Breast epithelium (tissue), 4 donors: ENCODE measurements at regions not wholly inside any gene's neighbourhood (a gene's known extent, or its start where the extent isn't known, plus 50 kb on each side); places are given as distances from the start of the nearest gene placed in this dataset.

Source experiments
- DNase-seq, 2 donors: peaks; one replicate each; pipeline ENCODE4 v3.0.0-alpha.2; 2019; ENCODE audit warnings: low spot score in 2 of 2
- H3K27ac ChIP-seq, 2 donors: fragments of 200-600 bp; sonication (generic) in 1 of 2; one replicate each; pipeline ENCODE4 v1.5.1; 2016 to 2019; ENCODE audit warnings: mild to moderate bottlenecking in 1 of 2
- H3K27me3 ChIP-seq, 2 donors: fragments of 200-600 bp; sonication (generic) in 1 of 2; one replicate each; pipeline versions ENCODE4 v1.5.1 to v1.6.0; 2017 to 2019; ENCODE audit warnings: control low read depth in 1 of 2, mild to moderate bottlenecking in 1 of 2
- H3K36me3 ChIP-seq: fragments of 200-600 bp; one replicate; pipeline ENCODE4 v1.5.1; 2019
- H3K4me1 ChIP-seq, 2 donors: fragments of 200-600 bp; sonication (generic); one replicate each; pipeline ENCODE4 v1.5.1; 2016 to 2019; ENCODE audit warnings: control low read depth in 1 of 2
- H3K4me3 ChIP-seq, 3 donors: fragments of 200-600 bp; sonication (generic); 1 replicate in 2 of 3; 2 replicates in 1 of 3; pipeline ENCODE4 v1.5.1; 2016 to 2019; ENCODE audit warnings: mild to moderate bottlenecking in 3 of 3, moderate library complexity in 2 of 3
- H3K9me3 ChIP-seq, 2 donors: fragments of 200-600 bp; sonication (generic) in 1 of 2; one replicate each; pipeline ENCODE4 v1.5.1; 2016 to 2019; ENCODE audit warnings: control low read depth in 1 of 2
- POLR2A ChIP-seq: fragments of 450-650 bp; IDR thresholded peaks from one replicate; pipeline ENCODE4 v1.6.1; 2016; ENCODE audit warnings: antibody characterized with exemption, mild to moderate bottlenecking, moderate library complexity
- POLR2AphosphoS5 ChIP-seq, 3 donors: sonication (generic); formaldehyde crosslinking; IDR thresholded peaks; one replicate each; pipeline ENCODE4 v1.6.1; 2017; ENCODE audit warnings: antibody characterized with exemption in 3 of 3
- intact Hi-C: fragments of 100-400 bp; cut with DNase I; formaldehyde crosslinking; loops from one replicate; pipeline ENCODE4 v1.15.1; 2023; ENCODE audit warnings: low total_unique reads
- TF ChIP-seq, protein P1 (sequence below), 3 donors: fragments of 450-650 bp; IDR thresholded peaks; one replicate each; pipeline ENCODE4 v1.5.1; 2016 to 2017; ENCODE audit warnings: antibody characterized with exemption in 3 of 3, mild to moderate bottlenecking in 3 of 3, moderate library complexity in 3 of 3

GRCh38 chr10:107855301-107856046 is 691.0 kb upstream of the SORCS1 start:
- Histone ChIP-seq H3K4me1 (no peaks in the 10 kb centered on the region), H3K27me3 (no peaks in the 10 kb centered on the region), H3K4me3 (no peak overlapping the region), H3K36me3 (no peaks in the 10 kb centered on the region), H3K27ac (no peak overlapping the region), H3K9me3 (peaks cover 0 to 4% of the 10 kb centered on the region in 2 donors)
- TF ChIP-seq, protein P1, sequence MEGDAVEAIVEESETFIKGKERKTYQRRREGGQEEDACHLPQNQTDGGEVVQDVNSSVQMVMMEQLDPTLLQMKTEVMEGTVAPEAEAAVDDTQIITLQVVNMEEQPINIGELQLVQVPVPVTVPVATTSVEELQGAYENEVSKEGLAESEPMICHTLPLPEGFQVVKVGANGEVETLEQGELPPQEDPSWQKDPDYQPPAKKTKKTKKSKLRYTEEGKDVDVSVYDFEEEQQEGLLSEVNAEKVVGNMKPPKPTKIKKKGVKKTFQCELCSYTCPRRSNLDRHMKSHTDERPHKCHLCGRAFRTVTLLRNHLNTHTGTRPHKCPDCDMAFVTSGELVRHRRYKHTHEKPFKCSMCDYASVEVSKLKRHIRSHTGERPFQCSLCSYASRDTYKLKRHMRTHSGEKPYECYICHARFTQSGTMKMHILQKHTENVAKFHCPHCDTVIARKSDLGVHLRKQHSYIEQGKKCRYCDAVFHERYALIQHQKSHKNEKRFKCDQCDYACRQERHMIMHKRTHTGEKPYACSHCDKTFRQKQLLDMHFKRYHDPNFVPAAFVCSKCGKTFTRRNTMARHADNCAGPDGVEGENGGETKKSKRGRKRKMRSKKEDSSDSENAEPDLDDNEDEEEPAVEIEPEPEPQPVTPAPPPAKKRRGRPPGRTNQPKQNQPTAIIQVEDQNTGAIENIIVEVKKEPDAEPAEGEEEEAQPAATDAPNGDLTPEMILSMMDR (IDR thresholded peaks at IDR 0.05) = no peak
- TF ChIP-seq POLR2A = no peak
- no peak for TF ChIP-seq POLR2AphosphoS5 (IDR thresholded peaks at IDR 0.05)
- intact Hi-C loops = no loop called here
- DNase-seq = no peak

- no peak for DNase-seq
- Histone ChIP-seq H3K27ac (no peak overlapping the region), H3K4me3 (no peak overlapping the region), H3K36me3 (no peaks in the 10 kb centered on the region), H3K27me3 (no peaks in the 10 kb centered on the region), H3K9me3 (peaks cover 0 to 4% of the 10 kb centered on the region in 2 donors), H3K4me1 (no peaks in the 10 kb centered on the region)
- intact Hi-C loops = no loop called here
- no peak for TF ChIP-seq POLR2A
- TF ChIP-seq, protein P1 (IDR thresholded peaks at IDR 0.05) = no peak
- no peak for TF ChIP-seq POLR2AphosphoS5 (IDR thresholded peaks at IDR 0.05)
These were observed 684.3 kb upstream of the SORCS1 start for GRCh38 chr10:107848726-107849360.

- Histone ChIP-seq H3K27ac (no peak overlapping the region), H3K9me3 (peaks cover 0 to 4% of the 10 kb centered on the region in 2 donors), H3K36me3 (no peaks in the 10 kb centered on the region), H3K27me3 (no peaks in the 10 kb centered on the region), H3K4me1 (no peaks in the 10 kb centered on the region), H3K4me3 (no peak overlapping the region)
- intact Hi-C loops = no loop called here
- DNase-seq = no peak
- no peak for TF ChIP-seq POLR2A
- TF ChIP-seq, protein P1 (IDR thresholded peaks at IDR 0.05) = no peak
- TF ChIP-seq POLR2AphosphoS5 (IDR thresholded peaks at IDR 0.05) = no peak
These were observed 683.1 kb upstream of the SORCS1 start for GRCh38 chr10:107847620-107848019.

DNA sequence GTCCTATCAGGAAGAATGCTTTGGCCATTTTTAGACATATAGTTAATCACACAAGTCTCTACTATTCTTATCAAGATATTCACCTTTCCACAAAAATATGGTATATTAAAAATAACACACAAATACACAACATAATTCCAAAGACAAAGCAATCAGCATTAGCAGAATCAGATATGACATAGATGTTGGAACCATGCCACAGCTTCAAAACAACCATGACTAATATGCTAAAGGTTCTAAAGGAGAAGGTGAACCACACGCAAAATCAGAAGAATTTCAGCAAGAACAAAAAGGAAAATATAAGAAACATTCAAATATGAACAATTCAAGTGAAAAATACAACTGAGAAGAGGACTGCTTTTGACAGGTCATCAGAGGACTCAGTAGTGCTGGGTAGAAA is 670.2 kb upstream of the SORCS1 start:
- intact Hi-C loops = no loop called here
- H3K4me3 ChIP-seq = no peak overlapping the region
- DNase-seq = no peak
- no peaks in the 10 kb centered on the region for H3K4me1 ChIP-seq
- TF ChIP-seq POLR2AphosphoS5 (IDR thresholded peaks at IDR 0.05) (no peak), POLR2A (no peak)
- H3K27me3 ChIP-seq = no peaks in the 10 kb centered on the region
- H3K9me3 ChIP-seq = no peaks in the 10 kb centered on the region
- H3K36me3 ChIP-seq = no peaks in the 10 kb centered on the region
- H3K27ac ChIP-seq = no peak overlapping the region

- no peak for TF ChIP-seq POLR2A
- TF ChIP-seq, protein P1 (IDR thresholded peaks at IDR 0.05) = no peak
These were observed 667.3 kb upstream of the SORCS1 start for GRCh38 chr10:107831772-107832171.

More at GRCh38 chr10:107831772-107832171, 667.3 kb upstream of the SORCS1 start:
- Histone ChIP-seq H3K27me3 (no peaks in the 10 kb centered on the region), H3K9me3 (no peaks in the 10 kb centered on the region), H3K27ac (no peak overlapping the region), H3K4me1 (no peaks in the 10 kb centered on the region), H3K36me3 (no peaks in the 10 kb centered on the region), H3K4me3 (no peak overlapping the region)
- no peak for DNase-seq
- intact Hi-C loops = no loop called here
